Caco-2 (cell line): ENCODE measurements at regions not wholly inside any gene's neighbourhood (a gene's known extent, or its start where the extent isn't known, plus 50 kb on each side); places are given as distances from the start of the nearest gene placed in this dataset.

ENCODE experiments used
- BruUV-seq: library from RNA; stranded (reverse); fragments of 400-500 nt; replicated peaks from 2 replicates; lab custom pipeline; 2021; lab: Mats Ljungman, UMichigan
- CTCF ChIA-PET: fragments of 300-600 bp; sonication (Branson Sonifier 250); formaldehyde crosslinking; loops from one replicate; lab custom pipeline; 2022; ENCODE audit warnings: antibody characterized with exemption; lab: Charles Lee
- POLR2A ChIA-PET: fragments of 300-600 bp; sonication (Branson Sonifier 250); formaldehyde crosslinking; loops from one replicate; lab custom pipeline; 2022; ENCODE audit warnings: antibody characterized with exemption; lab: Charles Lee
- DNase-seq, 2 experiments: peaks; one replicate each; pipeline versions ENCODE4 v3.0.0 to v3.0.0-alpha.2; 2020 to 2022
- H3K27me3 ChIP-seq: replicated peaks from 2 replicates; pipeline ENCODE4 v1.6.0; 2011; ENCODE audit warnings: low read length; ENCODE audit not compliant: control insufficient read depth, insufficient read depth
- H3K36me3 ChIP-seq: 2 replicates; pipeline ENCODE4 v1.5.1; 2011; ENCODE audit warnings: low read length; ENCODE audit not compliant: control insufficient read depth, insufficient read depth
- H3K4me1 ChIP-seq: fragments of 250-450 bp; sonication (Bioruptor Pico); 2 replicates; pipeline ENCODE4 v1.5.1; 2020; ENCODE audit warnings: mild to moderate bottlenecking
- H3K4me3 ChIP-seq: 2 replicates; pipeline ENCODE4 v1.5.1; 2011; ENCODE audit warnings: low read depth, mild to moderate bottlenecking, control low read depth, low read length
- H3K9me3 ChIP-seq: fragments of 250-450 bp; sonication (Bioruptor Pico); 2 replicates; pipeline ENCODE4 v1.5.1; 2020; ENCODE audit warnings: mild to moderate bottlenecking, moderate library complexity
- H3K27ac Mint-ChIP-seq: one replicate; pipeline ENCODE4 v1.8.0; 2022; ENCODE audit warnings: mixed read lengths; ENCODE audit not compliant: unreplicated experiment
- H3K27me3 Mint-ChIP-seq: one replicate; pipeline ENCODE4 v1.8.0; 2022; ENCODE audit warnings: mixed read lengths; ENCODE audit not compliant: insufficient read depth, unreplicated experiment
- H3K36me3 Mint-ChIP-seq: one replicate; pipeline ENCODE4 v1.8.0; 2022; ENCODE audit warnings: mild to moderate bottlenecking, mixed read lengths; ENCODE audit not compliant: insufficient read depth, unreplicated experiment
- H3K4me1 Mint-ChIP-seq: one replicate; pipeline ENCODE4 v1.8.0; 2022; ENCODE audit warnings: low read depth, mixed read lengths; ENCODE audit not compliant: unreplicated experiment
- H3K4me3 Mint-ChIP-seq: one replicate; pipeline ENCODE4 v1.8.0; 2022; ENCODE audit warnings: mild to moderate bottlenecking, moderate library complexity, mixed read lengths; ENCODE audit not compliant: unreplicated experiment
- H3K9me3 Mint-ChIP-seq: one replicate; pipeline ENCODE4 v1.8.0; 2022; ENCODE audit warnings: mixed read lengths; ENCODE audit not compliant: unreplicated experiment
- intact Hi-C: fragments of 100-400 bp; cut with micrococcal nuclease; formaldehyde crosslinking; loops from one replicate; pipeline ENCODE4 v1.10.0; 2022; ENCODE audit not compliant: unreplicated experiment
- TF ChIP-seq, protein P1 (sequence below), 2 experiments: fragments of 200-600 bp in 1 of 2; IDR thresholded peaks; 1 replicate in 1 of 2; 2 replicates in 1 of 2; pipeline versions ENCODE4 v1.5.1 to v1.8.0; 2011 to 2022; ENCODE audit warnings: antibody characterized with exemption in 1 of 2, control low read depth in 1 of 2, inconsistent platforms in 1 of 2, low read depth in 1 of 2, low read length in 1 of 2, mild to moderate bottlenecking in 1 of 2, moderate library complexity in 1 of 2; ENCODE audit not compliant: insufficient read depth in 1 of 2, severe bottlenecking in 1 of 2, unreplicated experiment in 1 of 2

DNA sequence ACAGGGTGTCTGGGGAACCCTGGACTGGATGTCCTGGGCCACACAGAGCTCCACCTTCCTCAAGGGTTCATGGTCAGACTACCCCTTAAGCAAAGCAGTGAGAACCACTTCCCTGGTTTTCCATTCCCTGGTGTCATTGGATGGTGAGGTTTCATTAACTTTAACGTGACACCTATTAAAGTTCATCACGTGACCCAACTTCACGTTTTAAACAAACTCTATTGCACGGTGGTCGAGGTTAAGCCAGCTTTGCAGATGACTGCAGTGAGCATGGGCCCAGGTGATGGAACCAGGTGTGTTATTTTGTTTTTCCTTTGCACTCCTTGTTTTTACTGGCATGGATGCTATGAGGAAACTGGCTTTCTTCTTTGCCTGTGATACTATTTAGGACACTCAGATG lies 385.7 kb upstream of the IRX1 start:
- Mint-ChIP-seq H3K27ac (no peak overlapping the region), H3K36me3 (no peaks in the 10 kb centered on the region), H3K9me3 (peaks cover 7% of the 10 kb centered on the region), H3K4me1 (no peaks in the 10 kb centered on the region), H3K4me3 (no peak overlapping the region), H3K27me3 (peaks cover 3% of the 10 kb centered on the region)
- Histone ChIP-seq H3K4me1 (no peaks in the 10 kb centered on the region), H3K9me3 (no peaks in the 10 kb centered on the region), H3K27me3 (no peaks in the 10 kb centered on the region), H3K36me3 (no peaks in the 10 kb centered on the region), H3K4me3 (no peak overlapping the region)
- DNase-seq: no peak
- intact Hi-C loops: no loop called here
- ChIA-PET POLR2A (no interaction called here), CTCF (no interaction called here)
- TF ChIP-seq, protein P1, sequence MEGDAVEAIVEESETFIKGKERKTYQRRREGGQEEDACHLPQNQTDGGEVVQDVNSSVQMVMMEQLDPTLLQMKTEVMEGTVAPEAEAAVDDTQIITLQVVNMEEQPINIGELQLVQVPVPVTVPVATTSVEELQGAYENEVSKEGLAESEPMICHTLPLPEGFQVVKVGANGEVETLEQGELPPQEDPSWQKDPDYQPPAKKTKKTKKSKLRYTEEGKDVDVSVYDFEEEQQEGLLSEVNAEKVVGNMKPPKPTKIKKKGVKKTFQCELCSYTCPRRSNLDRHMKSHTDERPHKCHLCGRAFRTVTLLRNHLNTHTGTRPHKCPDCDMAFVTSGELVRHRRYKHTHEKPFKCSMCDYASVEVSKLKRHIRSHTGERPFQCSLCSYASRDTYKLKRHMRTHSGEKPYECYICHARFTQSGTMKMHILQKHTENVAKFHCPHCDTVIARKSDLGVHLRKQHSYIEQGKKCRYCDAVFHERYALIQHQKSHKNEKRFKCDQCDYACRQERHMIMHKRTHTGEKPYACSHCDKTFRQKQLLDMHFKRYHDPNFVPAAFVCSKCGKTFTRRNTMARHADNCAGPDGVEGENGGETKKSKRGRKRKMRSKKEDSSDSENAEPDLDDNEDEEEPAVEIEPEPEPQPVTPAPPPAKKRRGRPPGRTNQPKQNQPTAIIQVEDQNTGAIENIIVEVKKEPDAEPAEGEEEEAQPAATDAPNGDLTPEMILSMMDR (IDR thresholded peaks at IDR 0.05; ENCODE audit: insufficient read depth in 1 of 2, low read depth in 1 of 2, low read length in 1 of 2, severe bottlenecking in 1 of 2, unreplicated experiment in 1 of 2): no peak
- BruUV-seq: no TSS peak

DNA sequence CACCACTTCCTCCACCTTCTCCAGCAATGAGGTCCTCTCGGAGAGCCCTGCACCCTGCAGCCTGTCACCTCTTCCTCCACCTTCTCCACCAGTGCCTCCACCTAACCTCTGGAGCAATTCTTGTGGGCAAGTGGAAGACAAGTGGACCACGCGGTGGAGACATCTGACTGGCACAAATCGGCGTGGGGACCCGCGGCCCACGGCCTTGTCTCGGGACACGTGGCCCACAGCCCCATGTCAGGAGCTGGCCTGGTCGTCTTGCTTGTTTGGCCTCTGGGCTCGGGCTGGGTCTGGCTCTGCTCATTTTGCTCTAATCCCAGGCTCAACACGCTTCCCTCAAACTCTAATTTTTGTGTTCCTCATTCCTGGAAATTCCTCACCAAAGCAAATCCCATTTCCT lies 393.1 kb upstream of the IRX1 start:
- Histone ChIP-seq H3K36me3 (no peaks in the 10 kb centered on the region), H3K4me1 (no peaks in the 10 kb centered on the region), H3K4me3 (no peak overlapping the region), H3K9me3 (no peaks in the 10 kb centered on the region), H3K27me3 (no peaks in the 10 kb centered on the region)
- H3K4me1 Mint-ChIP-seq: no peaks in the 10 kb centered on the region
- peaks cover 11% of the 10 kb centered on the region for H3K9me3 Mint-ChIP-seq
- H3K27me3 Mint-ChIP-seq: peaks cover 19% of the 10 kb centered on the region
- POLR2A ChIA-PET: no interaction called here
- intact Hi-C loops: no loop called here
- no peak overlapping the region for H3K4me3 Mint-ChIP-seq
- CTCF ChIA-PET: no interaction called here
- no peak for DNase-seq
- TF ChIP-seq, protein P1 (IDR thresholded peaks at IDR 0.05; ENCODE audit: insufficient read depth in 1 of 2, low read depth in 1 of 2, low read length in 1 of 2, severe bottlenecking in 1 of 2, unreplicated experiment in 1 of 2): no peak
- H3K36me3 Mint-ChIP-seq: no peaks in the 10 kb centered on the region
- no peak overlapping the region for H3K27ac Mint-ChIP-seq
- BruUV-seq: no TSS peak

DNA sequence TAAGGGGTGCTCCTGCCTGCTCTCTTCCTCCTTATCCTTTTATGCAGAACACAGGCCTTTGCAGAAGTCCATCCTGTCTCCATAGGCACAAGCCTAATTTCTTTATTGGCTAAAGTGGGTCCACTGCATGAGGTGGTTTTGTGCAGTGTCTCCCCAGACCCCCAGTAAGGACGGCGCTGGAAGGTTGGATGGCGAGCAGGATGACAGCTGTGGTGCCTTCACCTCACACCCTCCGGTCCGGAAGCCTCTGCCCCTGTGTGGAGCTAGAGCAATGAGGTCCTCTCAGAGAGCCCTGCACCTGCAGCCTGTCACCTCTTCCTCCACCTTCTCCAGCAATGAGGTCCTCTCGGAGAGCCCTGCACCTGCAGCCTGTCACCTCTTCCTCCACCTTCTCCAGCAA lies 393.7 kb upstream of the IRX1 start:
- intact Hi-C loops: no loop called here
- Histone ChIP-seq H3K4me3 (no peak overlapping the region), H3K4me1 (no peaks in the 10 kb centered on the region), H3K9me3 (no peaks in the 10 kb centered on the region), H3K27me3 (no peaks in the 10 kb centered on the region), H3K36me3 (no peaks in the 10 kb centered on the region)
- no peaks in the 10 kb centered on the region for H3K4me1 Mint-ChIP-seq
- DNase-seq: no peak
- CTCF ChIA-PET: no interaction called here
- no peak overlapping the region for H3K4me3 Mint-ChIP-seq
- no TSS peak for BruUV-seq
- H3K36me3 Mint-ChIP-seq: no peaks in the 10 kb centered on the region
- POLR2A ChIA-PET: no interaction called here
- H3K27me3 Mint-ChIP-seq: peaks cover 23% of the 10 kb centered on the region
- H3K27ac Mint-ChIP-seq: no peak overlapping the region
- TF ChIP-seq, protein P1 (IDR thresholded peaks at IDR 0.05; ENCODE audit: insufficient read depth in 1 of 2, low read depth in 1 of 2, low read length in 1 of 2, severe bottlenecking in 1 of 2, unreplicated experiment in 1 of 2): no peak
- H3K9me3 Mint-ChIP-seq: peaks cover 11% of the 10 kb centered on the region
